ENCODE measurements at regions not wholly inside any gene's neighbourhood (a gene's known extent, or its start where the extent isn't known, plus 50 kb on each side); places are given as distances from the start of the nearest gene placed in this dataset.

DNA sequence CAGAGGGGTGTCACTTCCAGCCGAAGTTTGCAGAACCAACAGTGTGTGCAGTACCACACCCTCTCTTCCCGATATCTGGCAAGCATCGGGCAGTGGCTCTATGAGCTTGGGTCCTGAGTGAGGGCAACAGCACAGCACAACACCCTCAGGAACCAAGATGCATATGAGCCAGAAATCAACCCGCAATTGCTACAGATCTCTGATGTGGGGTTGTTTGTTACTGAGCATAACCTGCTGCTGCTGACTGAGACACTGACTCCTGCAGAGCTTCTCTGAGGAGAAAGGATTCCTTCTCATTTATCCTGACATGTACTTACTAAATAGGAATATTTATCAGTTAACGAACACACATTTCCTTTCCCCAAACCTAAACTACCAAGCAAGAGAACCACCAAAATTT lies 218.3 kb downstream of the RBFOX3 start:
- no peak for TF ChIP-seq POLR2A (IDR thresholded peaks at IDR 0.05)
- TF ChIP-seq, protein P1, sequence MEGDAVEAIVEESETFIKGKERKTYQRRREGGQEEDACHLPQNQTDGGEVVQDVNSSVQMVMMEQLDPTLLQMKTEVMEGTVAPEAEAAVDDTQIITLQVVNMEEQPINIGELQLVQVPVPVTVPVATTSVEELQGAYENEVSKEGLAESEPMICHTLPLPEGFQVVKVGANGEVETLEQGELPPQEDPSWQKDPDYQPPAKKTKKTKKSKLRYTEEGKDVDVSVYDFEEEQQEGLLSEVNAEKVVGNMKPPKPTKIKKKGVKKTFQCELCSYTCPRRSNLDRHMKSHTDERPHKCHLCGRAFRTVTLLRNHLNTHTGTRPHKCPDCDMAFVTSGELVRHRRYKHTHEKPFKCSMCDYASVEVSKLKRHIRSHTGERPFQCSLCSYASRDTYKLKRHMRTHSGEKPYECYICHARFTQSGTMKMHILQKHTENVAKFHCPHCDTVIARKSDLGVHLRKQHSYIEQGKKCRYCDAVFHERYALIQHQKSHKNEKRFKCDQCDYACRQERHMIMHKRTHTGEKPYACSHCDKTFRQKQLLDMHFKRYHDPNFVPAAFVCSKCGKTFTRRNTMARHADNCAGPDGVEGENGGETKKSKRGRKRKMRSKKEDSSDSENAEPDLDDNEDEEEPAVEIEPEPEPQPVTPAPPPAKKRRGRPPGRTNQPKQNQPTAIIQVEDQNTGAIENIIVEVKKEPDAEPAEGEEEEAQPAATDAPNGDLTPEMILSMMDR (IDR thresholded peaks at IDR 0.05), result no peak
- no peak for DNase-seq (ENCODE audit: low spot score in 2 of 2)
- no peak overlapping the region for H3K4me3 ChIP-seq (ENCODE audit: low read depth, poor library complexity, severe bottlenecking)
- 83 to 90% methylated on average over 5 of the region's 5 CpGs for WGBS, 2 donors
- intact Hi-C loops (cut with DNase I; ENCODE audit: low total_unique reads), result loop anchor here (5.0 to 10.0 kb wide), 2 partner anchors 208 to 310 kb away; no protein-coding TSS in a partner anchor

DNA sequence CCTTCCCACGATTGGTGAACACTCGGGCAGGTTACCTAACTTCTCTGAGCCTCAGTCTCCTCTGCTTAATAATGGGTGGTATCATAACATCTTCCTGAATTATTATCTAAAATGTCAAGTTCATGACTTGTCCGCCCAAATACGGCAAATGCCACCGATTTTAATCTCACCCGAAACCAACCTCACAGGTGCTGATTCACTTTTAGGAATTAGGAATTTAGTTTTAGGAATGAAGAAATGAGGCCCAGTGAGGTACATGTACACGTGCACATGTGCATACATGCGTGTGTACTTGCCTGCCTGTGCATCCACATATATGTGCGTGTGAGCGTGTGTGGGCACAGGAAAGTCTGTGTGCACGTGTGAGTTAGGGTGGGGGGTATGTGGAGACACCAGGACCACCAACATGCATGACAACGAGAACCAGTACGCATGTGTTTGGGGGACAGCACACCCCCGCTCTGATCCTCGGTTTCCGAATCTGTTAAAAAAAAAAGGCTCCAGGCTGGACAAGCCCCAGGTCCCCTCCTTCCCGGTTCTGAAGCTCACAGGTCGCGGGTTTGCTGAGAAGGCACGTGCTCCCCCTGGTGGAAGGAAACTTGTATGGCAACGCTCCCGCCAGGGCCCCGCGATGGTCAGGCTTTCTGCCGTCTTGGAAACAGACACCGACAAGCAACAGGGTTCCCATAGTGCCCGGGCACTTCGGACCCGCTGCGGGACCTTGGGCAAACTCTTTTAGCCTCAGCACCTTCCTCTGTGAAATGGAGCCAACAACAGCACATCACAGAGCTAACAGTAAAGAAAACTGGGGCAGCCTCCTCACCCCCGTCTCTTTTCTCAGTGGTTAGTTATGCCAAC lies 219.2 kb downstream of the RBFOX3 start:
- peak; percentile 65 to 96 for DNase-seq (ENCODE audit: low spot score in 2 of 2)
- intact Hi-C loops (cut with DNase I; ENCODE audit: low total_unique reads), result loop anchor here (5.0 to 10.0 kb wide), 2 partner anchors 207 to 309 kb away; no protein-coding TSS in a partner anchor
- TF ChIP-seq, protein P1 (IDR thresholded peaks at IDR 0.05), result peak in 1 of 3 donors; percentile 63
- TF ChIP-seq POLR2A (IDR thresholded peaks at IDR 0.05), result no peak
- H3K4me3 ChIP-seq (ENCODE audit: low read depth, poor library complexity, severe bottlenecking), result no peak overlapping the region
- WGBS, 2 donors, result 21 to 27% methylated on average over 28 to 30 of the region's 31 CpGs

DNA sequence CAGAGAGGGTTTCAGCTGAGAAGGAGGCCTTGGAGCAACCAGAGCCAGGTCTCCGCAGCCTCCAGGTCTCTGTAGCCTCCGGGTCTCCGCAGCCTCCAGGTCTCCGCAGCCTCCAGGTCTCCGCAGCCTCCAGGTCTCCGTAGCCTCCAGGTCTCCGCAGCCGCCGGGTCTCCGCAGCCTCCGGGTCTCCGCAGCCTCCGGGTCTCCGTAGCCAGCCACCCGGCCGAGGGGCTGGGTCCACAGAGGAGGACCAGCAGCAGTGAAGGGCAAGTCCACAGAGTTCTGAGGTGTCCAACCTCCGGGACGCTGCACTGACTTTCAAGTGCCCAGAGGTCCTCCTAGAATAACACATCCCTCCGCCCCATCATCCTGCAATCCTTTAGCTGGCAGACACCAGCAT lies 221.0 kb downstream of the RBFOX3 start:
- H3K4me3 ChIP-seq (ENCODE audit: low read depth, poor library complexity, severe bottlenecking), result no peak overlapping the region
- no peak for TF ChIP-seq POLR2A (IDR thresholded peaks at IDR 0.05)
- TF ChIP-seq, protein P1 (IDR thresholded peaks at IDR 0.05), result no peak
- 86 to 91% methylated on average over 14 to 19 of the region's 19 CpGs for WGBS, 2 donors

DNA sequence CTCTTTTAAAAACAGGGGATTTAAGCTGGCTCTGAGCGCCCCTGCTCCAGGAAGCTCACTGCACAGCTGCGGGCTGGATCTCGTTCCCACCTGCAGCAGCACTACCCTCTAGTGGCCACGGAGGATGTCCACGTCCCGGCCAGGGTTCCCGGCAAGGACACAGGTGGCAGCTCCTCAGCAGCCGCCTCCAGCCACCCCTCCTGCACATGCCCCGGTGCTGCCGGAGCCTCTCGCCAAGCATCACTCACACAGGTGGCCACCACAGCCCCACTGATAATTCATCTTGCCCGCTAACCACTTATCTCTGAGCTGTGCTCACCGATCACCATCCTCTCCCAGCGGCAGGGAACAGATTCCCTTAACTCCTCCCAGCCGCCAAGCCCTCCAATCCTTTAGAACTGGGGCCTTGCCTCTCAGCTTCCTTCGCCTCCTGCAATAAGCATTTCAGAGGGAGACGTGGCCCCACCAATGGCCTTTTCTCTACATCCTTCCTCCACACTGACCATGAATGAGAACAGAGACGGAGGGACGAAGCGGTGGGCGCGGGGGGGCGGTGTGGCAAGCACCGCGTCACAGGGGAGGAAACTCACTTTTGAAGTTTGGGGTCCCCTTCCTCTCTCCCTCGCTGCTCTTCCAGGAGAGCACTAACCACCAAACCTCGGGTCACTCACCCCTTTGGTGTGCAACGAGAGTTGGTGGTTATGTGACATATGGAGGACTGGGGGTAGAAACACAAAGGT lies 222.1 kb downstream of the RBFOX3 start:
- no peak for DNase-seq (ENCODE audit: low spot score in 2 of 2)
- intact Hi-C loops (cut with DNase I; ENCODE audit: low total_unique reads), result no loop called here
- TF ChIP-seq, protein P1 (IDR thresholded peaks at IDR 0.05), result no peak
- no peak for TF ChIP-seq POLR2A (IDR thresholded peaks at IDR 0.05)
- 45 to 47% methylated on average over 28 of the region's 28 CpGs for WGBS, 2 donors
- H3K4me3 ChIP-seq (ENCODE audit: low read depth, poor library complexity, severe bottlenecking), result no peak overlapping the region

More for the DNA sequence above, 221.0 kb downstream of the RBFOX3 start:
- no peak for DNase-seq (ENCODE audit: low spot score in 2 of 2)
- intact Hi-C loops (cut with DNase I; ENCODE audit: low total_unique reads), result loop anchor here (5.0 to 10.0 kb wide), 2 partner anchors 205 to 308 kb away; no protein-coding TSS in a partner anchor

DNA sequence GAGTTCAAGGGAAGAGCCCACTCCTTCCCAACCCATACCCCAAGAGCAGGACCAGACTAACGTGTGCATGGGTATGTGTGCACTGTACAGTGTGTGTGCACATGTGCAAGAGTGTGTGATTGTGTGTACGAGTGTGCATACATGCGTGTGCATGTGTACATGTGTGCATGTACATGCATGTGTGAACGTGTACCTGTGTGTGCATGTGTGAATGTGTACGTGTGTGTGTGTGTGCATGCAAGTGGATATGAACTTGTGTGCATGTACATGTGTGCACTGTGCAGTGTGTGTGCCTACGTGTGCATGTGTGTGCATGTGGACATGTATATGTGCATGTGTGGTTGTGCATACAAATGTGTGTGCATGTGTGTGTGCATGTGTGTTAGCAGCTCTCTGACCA lies 223.1 kb downstream of the RBFOX3 start:
- intact Hi-C loops (cut with DNase I; ENCODE audit: low total_unique reads), result no loop called here
- H3K4me3 ChIP-seq (ENCODE audit: low read depth, poor library complexity, severe bottlenecking), result no peak overlapping the region
- TF ChIP-seq POLR2A (IDR thresholded peaks at IDR 0.05), result no peak
- TF ChIP-seq, protein P1 (IDR thresholded peaks at IDR 0.05), result peak in 1 of 3 donors; percentile 23
- WGBS, 2 donors, result 77 to 92% methylated on average over 6 of the region's 6 CpGs
- no peak for DNase-seq (ENCODE audit: low spot score in 2 of 2)
